ENCODE measurements at regions not wholly inside any gene's neighbourhood (a gene's known extent, or its start where the extent isn't known, plus 50 kb on each side); places are given as distances from the start of the nearest gene placed in this dataset.

DNA sequence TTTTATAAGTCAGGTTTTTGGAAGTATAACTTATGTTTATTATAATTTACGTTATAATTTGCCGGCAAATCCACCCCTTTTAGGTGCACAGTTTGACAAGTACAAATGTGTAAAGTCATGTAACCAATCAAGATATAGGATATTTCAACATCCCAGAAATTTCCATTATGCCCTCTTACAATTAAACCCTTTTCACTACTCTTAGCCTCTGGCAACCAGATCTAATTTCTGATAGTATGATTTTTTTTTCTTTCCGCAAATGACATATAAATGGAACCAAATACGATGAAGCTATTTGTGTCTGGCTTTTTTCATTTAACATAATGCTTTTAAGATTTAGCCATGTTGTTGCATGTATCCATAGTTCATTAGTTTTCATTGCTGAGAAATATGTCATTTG lies 69.5 kb upstream of the HTATIP2 start:
- Histone ChIP-seq H2AFZ (ENCODE audit: low read depth, low read length, severe bottlenecking) (no peak overlapping the region), H3K9me3 (ENCODE audit: insufficient read depth, low read length) (no peaks in the 10 kb centered on the region), H3K4me3 (ENCODE audit: insufficient read depth, low read length, poor library complexity, severe bottlenecking) (no peak overlapping the region), H4K20me1 (ENCODE audit: low read depth, low read length) (no peaks in the 10 kb centered on the region; the same call in 1 of the 2 replicates), H3K36me3 (ENCODE audit: low read length) (no peaks in the 10 kb centered on the region), H3K9ac (ENCODE audit: low read length) (no peak overlapping the region), H3K4me2 (ENCODE audit: low read depth, low read length, poor library complexity, severe bottlenecking) (no peak overlapping the region), H3K27me3 (ENCODE audit: low read length) (no peaks in the 10 kb centered on the region), H3K9me2 (replicated peaks; ENCODE audit: insufficient read depth, low read length) (no peaks in the 10 kb centered on the region), H3K27ac (ENCODE audit: low read depth, low read length) (no peak overlapping the region), H3K79me2 (ENCODE audit: insufficient read depth, low read length) (no peaks in the 10 kb centered on the region), H3F3A (ENCODE audit: insufficient read depth) (no peaks in the 10 kb centered on the region)
- no peak for TF ChIP-seq EZH2phosphoT487 (conservative IDR thresholded peaks at IDR 0.05; ENCODE audit: low read length)
- TF ChIP-seq CTCF (IDR thresholded peaks at IDR 0.05; ENCODE audit: insufficient read depth, low read length, poor library complexity, severe bottlenecking): no peak

GRCh38 chr11:20293531-20293930 lies 70.0 kb upstream of the HTATIP2 start:
- H3K9me2 ChIP-seq (replicated peaks; ENCODE audit: insufficient read depth, low read length): no peaks in the 10 kb centered on the region
- no peaks in the 10 kb centered on the region; the same call in 1 of the 2 replicates for H4K20me1 ChIP-seq (ENCODE audit: low read depth, low read length)
- H2AFZ ChIP-seq (ENCODE audit: low read depth, low read length, severe bottlenecking): no peak overlapping the region
- no peak overlapping the region for H3K4me2 ChIP-seq (ENCODE audit: low read depth, low read length, poor library complexity, severe bottlenecking)
- no peaks in the 10 kb centered on the region for H3K27me3 ChIP-seq (ENCODE audit: low read length)
- H3K79me2 ChIP-seq (ENCODE audit: insufficient read depth, low read length): no peaks in the 10 kb centered on the region
- no peaks in the 10 kb centered on the region for H3F3A ChIP-seq (ENCODE audit: insufficient read depth)
- no peaks in the 10 kb centered on the region for H3K9me3 ChIP-seq (ENCODE audit: insufficient read depth, low read length)
- no peak overlapping the region for H3K4me3 ChIP-seq (ENCODE audit: insufficient read depth, low read length, poor library complexity, severe bottlenecking)
- H3K27ac ChIP-seq (ENCODE audit: low read depth, low read length): no peak overlapping the region
- H3K36me3 ChIP-seq (ENCODE audit: low read length): no peaks in the 10 kb centered on the region
- no peak overlapping the region for H3K9ac ChIP-seq (ENCODE audit: low read length)
- TF ChIP-seq CTCF (IDR thresholded peaks at IDR 0.05; ENCODE audit: insufficient read depth, low read length, poor library complexity, severe bottlenecking) (no peak), EZH2phosphoT487 (conservative IDR thresholded peaks at IDR 0.05; ENCODE audit: low read length) (no peak)

DNA sequence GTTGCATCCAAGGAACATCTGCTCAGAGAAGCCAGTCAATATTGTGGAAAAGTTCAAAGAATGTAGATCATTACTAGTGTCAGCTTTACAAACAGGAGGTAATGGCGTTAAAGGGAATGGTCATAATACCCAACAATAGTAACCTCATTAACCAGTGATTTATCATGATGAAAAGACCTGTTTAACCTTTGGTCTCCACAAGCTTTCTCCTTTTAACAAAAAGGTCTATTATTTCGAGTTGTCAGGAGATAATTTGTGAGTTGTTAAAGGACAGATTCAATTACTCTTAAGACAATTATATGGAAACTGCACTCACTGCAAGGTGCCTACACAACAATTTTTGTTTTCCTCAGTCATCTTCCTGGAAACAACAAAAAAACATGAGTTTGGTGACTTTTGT lies 73.8 kb upstream of the HTATIP2 start:
- Histone ChIP-seq H3K36me3 (ENCODE audit: low read length) (no peaks in the 10 kb centered on the region), H3K9me2 (replicated peaks; ENCODE audit: insufficient read depth, low read length) (no peaks in the 10 kb centered on the region), H4K20me1 (ENCODE audit: low read depth, low read length) (no peaks in the 10 kb centered on the region), H3K9me3 (ENCODE audit: insufficient read depth, low read length) (no peaks in the 10 kb centered on the region), H3K4me2 (ENCODE audit: low read depth, low read length, poor library complexity, severe bottlenecking) (no peak overlapping the region), H3K9ac (ENCODE audit: low read length) (no peak overlapping the region), H3K27me3 (ENCODE audit: low read length) (no peaks in the 10 kb centered on the region), H2AFZ (ENCODE audit: low read depth, low read length, severe bottlenecking) (no peak overlapping the region), H3K4me3 (ENCODE audit: insufficient read depth, low read length, poor library complexity, severe bottlenecking) (no peak overlapping the region), H3K27ac (ENCODE audit: low read depth, low read length) (no peak overlapping the region), H3F3A (ENCODE audit: insufficient read depth) (no peaks in the 10 kb centered on the region), H3K79me2 (ENCODE audit: insufficient read depth, low read length) (no peaks in the 10 kb centered on the region)
- TF ChIP-seq CTCF (IDR thresholded peaks at IDR 0.05; ENCODE audit: insufficient read depth, low read length, poor library complexity, severe bottlenecking) (no peak), EZH2phosphoT487 (conservative IDR thresholded peaks at IDR 0.05; ENCODE audit: low read length) (no peak)
